Omental fat pad (tissue), 3 donors: ENCODE measurements at regions not wholly inside any gene's neighbourhood (a gene's known extent, or its start where the extent isn't known, plus 50 kb on each side); places are given as distances from the start of the nearest gene placed in this dataset.

Experiments used
- ATAC-seq: fragments of 150-250 bp; one replicate; pipeline ENCODE4 v1.9.1; 2016; ENCODE audit warnings: mild to moderate bottlenecking, moderate library complexity; ENCODE audit not compliant: low FRiP score
- DNase-seq: peaks from one replicate; pipeline ENCODE4 v3.0.0-alpha.2; 2019; ENCODE audit warnings: low spot score
- CTCF ChIP-seq, 3 donors: fragments of 450-650 bp; IDR thresholded peaks; one replicate each; pipeline ENCODE4 v1.5.1; 2016 to 2017; ENCODE audit warnings: antibody characterized with exemption in 3 of 3, mild to moderate bottlenecking in 3 of 3, moderate library complexity in 2 of 3

GRCh38 chr6:54689620-54690019, 157.0 kb upstream of the FAM83B start:
- DNase-seq: no peak
- no peak for ATAC-seq
- TF ChIP-seq CTCF (IDR thresholded peaks at IDR 0.05): no peak

- no peak for ATAC-seq
- no peak for DNase-seq
- no peak for TF ChIP-seq CTCF (IDR thresholded peaks at IDR 0.05)
These were observed 156.0 kb upstream of the FAM83B start for GRCh38 chr6:54690596-54690995.

- DNase-seq (no peak), ATAC-seq (no peak)
- TF ChIP-seq CTCF (IDR thresholded peaks at IDR 0.05): no peak
These were observed 151.5 kb upstream of the FAM83B start for GRCh38 chr6:54694928-54695532.

DNA sequence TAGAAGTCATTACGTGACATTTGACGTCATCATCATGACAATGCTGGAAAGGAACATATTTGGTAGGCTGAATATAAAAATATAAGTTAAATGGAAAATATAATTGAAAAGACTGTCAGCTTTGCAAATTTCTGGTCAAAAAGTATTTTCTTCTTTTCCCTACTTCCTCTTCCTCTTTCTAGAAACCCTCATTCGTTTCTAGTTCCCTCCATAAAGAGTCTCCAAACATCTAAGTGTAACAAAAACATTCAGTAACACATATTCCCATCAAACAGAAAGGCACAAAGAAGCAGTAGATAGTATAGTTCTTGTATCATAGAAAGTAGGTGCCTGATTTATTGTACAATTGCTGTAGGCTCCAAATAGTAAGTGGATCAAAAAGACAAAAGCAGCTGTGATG, 150.8 kb upstream of the FAM83B start:
- no peak for ATAC-seq
- no peak for DNase-seq
- TF ChIP-seq CTCF (IDR thresholded peaks at IDR 0.05): no peak

GRCh38 chr6:54697424-54697823, 149.1 kb upstream of the FAM83B start:
- no peak for ATAC-seq
- TF ChIP-seq CTCF (IDR thresholded peaks at IDR 0.05): no peak

DNA sequence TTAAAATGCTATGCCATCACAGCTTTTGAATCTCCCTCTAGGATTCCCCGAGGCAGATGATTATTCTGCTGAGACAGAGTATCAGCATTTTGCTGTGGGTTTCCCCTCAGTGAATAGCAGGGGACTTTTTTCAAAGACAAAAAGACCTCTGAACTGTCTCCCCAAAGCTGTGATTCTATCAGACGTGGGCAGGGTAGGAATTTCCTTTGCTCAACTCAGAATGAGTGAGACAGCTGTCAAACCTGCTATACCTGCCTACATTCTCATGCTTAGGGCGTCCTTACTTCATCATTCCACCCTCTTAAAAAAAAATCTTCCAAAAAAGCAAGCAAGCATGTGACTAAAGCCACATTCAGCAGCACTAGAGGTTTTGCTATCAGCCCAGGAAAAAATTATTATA, 147.6 kb upstream of the FAM83B start:
- no peak for TF ChIP-seq CTCF (IDR thresholded peaks at IDR 0.05)
- DNase-seq (no peak), ATAC-seq (no peak)

More at GRCh38 chr6:54697424-54697823, 149.1 kb upstream of the FAM83B start:
- no peak for DNase-seq

- ATAC-seq: no peak
- TF ChIP-seq CTCF (IDR thresholded peaks at IDR 0.05): no peak
- DNase-seq: no peak
These were observed 146.4 kb upstream of the FAM83B start for GRCh38 chr6:54700158-54700557.
